ENCODE measurements at regions not wholly inside any gene's neighbourhood (a gene's known extent, or its start where the extent isn't known, plus 50 kb on each side); places are given as distances from the start of the nearest gene placed in this dataset.

DNA sequence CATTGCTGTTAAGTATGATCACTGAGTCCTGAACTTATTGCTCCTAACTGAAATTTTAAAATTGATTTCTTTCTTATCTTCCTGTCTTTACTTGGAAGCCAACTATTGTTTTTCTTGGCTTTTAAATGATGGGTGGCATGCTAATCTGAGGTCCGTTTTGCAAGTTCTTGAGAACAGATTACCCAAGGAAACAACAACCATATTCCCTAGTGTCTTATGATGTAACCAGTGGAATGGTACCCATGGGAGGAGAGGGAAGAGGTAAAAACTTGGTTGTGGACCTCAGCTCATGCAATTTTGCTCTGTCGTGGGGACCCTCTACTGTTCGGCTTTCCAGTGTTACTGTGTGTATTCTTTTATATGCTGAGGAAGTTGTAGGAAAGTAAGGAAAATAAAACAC is 454.8 kb upstream of the ADAMTS5 start:
- Histone ChIP-seq H3K4me1 (peaks cover 31% of the 10 kb centered on the region), H3K4me3 (ENCODE audit: low read depth, low read length) (no peak overlapping the region), H3K36me3 (ENCODE audit: control insufficient read depth, insufficient read depth, low read length) (no peaks in the 10 kb centered on the region), H3K9me3 (no peaks in the 10 kb centered on the region), H3K27me3 (replicated peaks; ENCODE audit: control insufficient read depth, insufficient read depth, low read length) (no peaks in the 10 kb centered on the region)
- ChIA-PET POLR2A (no interaction called here), CTCF (no interaction called here)
- Mint-ChIP-seq H3K4me3 (ENCODE audit: unreplicated experiment) (no peak overlapping the region), H3K27ac (ENCODE audit: unreplicated experiment) (no peak overlapping the region), H3K4me1 (ENCODE audit: low read depth, unreplicated experiment) (peaks cover 17% of the 10 kb centered on the region), H3K9me3 (ENCODE audit: unreplicated experiment) (peaks cover 19% of the 10 kb centered on the region), H3K36me3 (ENCODE audit: insufficient read depth, unreplicated experiment) (no peaks in the 10 kb centered on the region), H3K27me3 (ENCODE audit: insufficient read depth, unreplicated experiment) (no peaks in the 10 kb centered on the region)
- BruUV-seq (replicated peaks): no TSS peak
- intact Hi-C loops (cut with micrococcal nuclease; ENCODE audit: unreplicated experiment): loop anchor here (5.0 kb wide), 1 partner anchor 114 kb away; no protein-coding TSS in a partner anchor
- TF ChIP-seq, protein P1, sequence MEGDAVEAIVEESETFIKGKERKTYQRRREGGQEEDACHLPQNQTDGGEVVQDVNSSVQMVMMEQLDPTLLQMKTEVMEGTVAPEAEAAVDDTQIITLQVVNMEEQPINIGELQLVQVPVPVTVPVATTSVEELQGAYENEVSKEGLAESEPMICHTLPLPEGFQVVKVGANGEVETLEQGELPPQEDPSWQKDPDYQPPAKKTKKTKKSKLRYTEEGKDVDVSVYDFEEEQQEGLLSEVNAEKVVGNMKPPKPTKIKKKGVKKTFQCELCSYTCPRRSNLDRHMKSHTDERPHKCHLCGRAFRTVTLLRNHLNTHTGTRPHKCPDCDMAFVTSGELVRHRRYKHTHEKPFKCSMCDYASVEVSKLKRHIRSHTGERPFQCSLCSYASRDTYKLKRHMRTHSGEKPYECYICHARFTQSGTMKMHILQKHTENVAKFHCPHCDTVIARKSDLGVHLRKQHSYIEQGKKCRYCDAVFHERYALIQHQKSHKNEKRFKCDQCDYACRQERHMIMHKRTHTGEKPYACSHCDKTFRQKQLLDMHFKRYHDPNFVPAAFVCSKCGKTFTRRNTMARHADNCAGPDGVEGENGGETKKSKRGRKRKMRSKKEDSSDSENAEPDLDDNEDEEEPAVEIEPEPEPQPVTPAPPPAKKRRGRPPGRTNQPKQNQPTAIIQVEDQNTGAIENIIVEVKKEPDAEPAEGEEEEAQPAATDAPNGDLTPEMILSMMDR (IDR thresholded peaks at IDR 0.05; ENCODE audit: insufficient read depth in 1 of 2, low read depth in 1 of 2, low read length in 1 of 2, severe bottlenecking in 1 of 2, unreplicated experiment in 1 of 2): no peak
- no peak for DNase-seq

DNA sequence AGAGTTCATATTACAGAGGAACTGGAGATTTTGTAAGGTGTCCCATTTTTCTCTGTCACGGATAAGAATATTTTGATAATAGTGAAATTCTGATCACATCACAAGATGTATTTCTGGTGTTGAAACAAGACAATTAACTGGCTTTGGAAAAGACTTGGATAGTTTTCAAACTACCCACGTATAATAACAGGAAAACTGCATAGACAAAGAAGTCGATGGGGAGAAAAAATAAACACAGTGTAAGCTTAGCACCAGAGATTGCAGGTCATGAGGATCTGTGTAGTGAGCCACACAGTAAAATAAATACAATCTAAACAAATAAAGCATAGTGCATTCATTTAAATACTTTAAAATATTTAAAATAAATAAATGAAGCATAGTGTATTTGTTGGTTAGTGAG is 452.3 kb upstream of the ADAMTS5 start:
- Mint-ChIP-seq H3K27me3 (ENCODE audit: insufficient read depth, unreplicated experiment) (no peaks in the 10 kb centered on the region), H3K4me3 (ENCODE audit: unreplicated experiment) (no peak overlapping the region), H3K27ac (ENCODE audit: unreplicated experiment) (no peak overlapping the region), H3K4me1 (ENCODE audit: low read depth, unreplicated experiment) (peaks cover 5% of the 10 kb centered on the region), H3K36me3 (ENCODE audit: insufficient read depth, unreplicated experiment) (no peaks in the 10 kb centered on the region), H3K9me3 (ENCODE audit: unreplicated experiment) (peaks cover 5% of the 10 kb centered on the region)
- Histone ChIP-seq H3K27me3 (replicated peaks; ENCODE audit: control insufficient read depth, insufficient read depth, low read length) (no peaks in the 10 kb centered on the region), H3K9me3 (no peaks in the 10 kb centered on the region), H3K4me3 (ENCODE audit: low read depth, low read length) (no peak overlapping the region), H3K36me3 (ENCODE audit: control insufficient read depth, insufficient read depth, low read length) (no peaks in the 10 kb centered on the region), H3K4me1 (peaks cover 17% of the 10 kb centered on the region)
- no TSS peak for BruUV-seq (replicated peaks)
- DNase-seq: no peak
- TF ChIP-seq, protein P1 (IDR thresholded peaks at IDR 0.05; ENCODE audit: insufficient read depth in 1 of 2, low read depth in 1 of 2, low read length in 1 of 2, severe bottlenecking in 1 of 2, unreplicated experiment in 1 of 2): no peak
- POLR2A ChIA-PET: no interaction called here
- intact Hi-C loops (cut with micrococcal nuclease; ENCODE audit: unreplicated experiment): no loop called here
- CTCF ChIA-PET: no interaction called here

GRCh38 chr21:27418346-27418745 is 451.5 kb upstream of the ADAMTS5 start:
- BruUV-seq (replicated peaks): no TSS peak
- no peaks in the 10 kb centered on the region for H3K27me3 ChIP-seq (replicated peaks; ENCODE audit: control insufficient read depth, insufficient read depth, low read length)
- POLR2A ChIA-PET: no interaction called here
- intact Hi-C loops (cut with micrococcal nuclease; ENCODE audit: unreplicated experiment): no loop called here
- TF ChIP-seq, protein P1 (IDR thresholded peaks at IDR 0.05; ENCODE audit: insufficient read depth in 1 of 2, low read depth in 1 of 2, low read length in 1 of 2, severe bottlenecking in 1 of 2, unreplicated experiment in 1 of 2): no peak
- Mint-ChIP-seq H3K36me3 (ENCODE audit: insufficient read depth, unreplicated experiment) (no peaks in the 10 kb centered on the region), H3K4me1 (ENCODE audit: low read depth, unreplicated experiment) (no peaks in the 10 kb centered on the region), H3K4me3 (ENCODE audit: unreplicated experiment) (no peak overlapping the region), H3K27ac (ENCODE audit: unreplicated experiment) (no peak overlapping the region), H3K9me3 (ENCODE audit: unreplicated experiment) (peaks cover 10% of the 10 kb centered on the region), H3K27me3 (ENCODE audit: insufficient read depth, unreplicated experiment) (no peaks in the 10 kb centered on the region)
- H3K4me1 ChIP-seq: peaks cover 9% of the 10 kb centered on the region
- CTCF ChIA-PET: no interaction called here
- H3K9me3 ChIP-seq: no peaks in the 10 kb centered on the region
- H3K36me3 ChIP-seq (ENCODE audit: control insufficient read depth, insufficient read depth, low read length): no peaks in the 10 kb centered on the region
- DNase-seq: no peak
- H3K4me3 ChIP-seq (ENCODE audit: low read depth, low read length): no peak overlapping the region

Measured in Caco-2 (cell line).